Occipital lobe (tissue), 2 donors: ENCODE measurements at regions not wholly inside any gene's neighbourhood (a gene's known extent, or its start where the extent isn't known, plus 50 kb on each side); places are given as distances from the start of the nearest gene placed in this dataset. TPM values are rescaled to one million over a fixed set of nuclear protein-coding genes. Genes with fewer than 3 reads are reported as not detected.

ENCODE experiments used
- DNase-seq: peaks from one replicate; lab custom pipeline; 2025; lab: John Stamatoyannopoulos, UW
- small RNA-seq: library from RNA; depleted of rRNA; stranded (forward); fragments of <200 nt; gene quantifications from one replicate; pipeline ENCODE3, GENCODE V24; 2014

GRCh38 chr13:61466280-61466679, 50.6 kb upstream of the PCDH20 start:
- no peak for DNase-seq

Small RNA genes in the stretch of these regions (small RNA-seq; reads per million reads assigned to genes)
- not detected for gene AL353765.1
- not detected for gene AL356102.1
- gene MIR4704, result not detected
- not detected for gene MIR548X2
- gene RNU6-81P, result not detected
